ENCODE measurements at regions not wholly inside any gene's neighbourhood (a gene's known extent, or its start where the extent isn't known, plus 50 kb on each side); places are given as distances from the start of the nearest gene placed in this dataset.

- no peak for DNase-seq
Measured at GRCh38 chr11:11173316-11174025, 179.6 kb downstream of the CSNK2A3 start.

- DNase-seq: peak in 1 of 2 experiments; percentile 21
Measured at GRCh38 chr11:11171854-11172253, 181.2 kb downstream of the CSNK2A3 start.

GRCh38 chr11:11171285-11171684, 181.8 kb downstream of the CSNK2A3 start:
- DNase-seq: no peak

GRCh38 chr11:11170352-11171084, 182.5 kb downstream of the CSNK2A3 start:
- no peak for DNase-seq

GRCh38 chr11:11169715-11170351, 183.2 kb downstream of the CSNK2A3 start:
- no peak for DNase-seq

- no peak for DNase-seq
Measured at GRCh38 chr11:11167806-11168205, 185.2 kb downstream of the CSNK2A3 start.

- no peak for DNase-seq
Measured at GRCh38 chr11:11164334-11164690, 188.7 kb downstream of the CSNK2A3 start.

GRCh38 chr11:11163669-11164333, 189.2 kb downstream of the CSNK2A3 start:
- no peak for DNase-seq

- DNase-seq: no peak
Measured at GRCh38 chr11:11163236-11163635, 189.8 kb downstream of the CSNK2A3 start.

- DNase-seq: peak in 1 of 2 experiments; percentile 53
Measured at GRCh38 chr11:11157185-11157584, 195.9 kb downstream of the CSNK2A3 start.

GRCh38 chr11:11155962-11156815, 196.9 kb downstream of the CSNK2A3 start:
- DNase-seq: peak; percentile 38 to 43

GRCh38 chr11:11152877-11153276, 200.2 kb downstream of the CSNK2A3 start:
- DNase-seq: no peak

- DNase-seq: peak in 1 of 2 experiments; percentile 20
Measured at GRCh38 chr11:11149671-11150459, 203.2 kb downstream of the CSNK2A3 start.

- no peak for DNase-seq
Measured at GRCh38 chr11:11148596-11148995, 204.5 kb downstream of the CSNK2A3 start.

GRCh38 chr11:11148104-11148509, 204.9 kb downstream of the CSNK2A3 start:
- peak in 1 of 2 experiments; percentile 16 for DNase-seq

GRCh38 chr11:11146830-11147229, 206.2 kb downstream of the CSNK2A3 start:
- no peak for DNase-seq

- no peak for DNase-seq
Measured at GRCh38 chr11:11143849-11144248, 209.2 kb downstream of the CSNK2A3 start.

- DNase-seq: no peak
Measured at GRCh38 chr11:11142430-11142829, 210.6 kb downstream of the CSNK2A3 start.

GRCh38 chr11:11141065-11141464, 212.0 kb downstream of the CSNK2A3 start:
- DNase-seq: no peak

GRCh38 chr11:11140510-11140909, 212.5 kb downstream of the CSNK2A3 start:
- no peak for DNase-seq

GRCh38 chr11:11137339-11137738, 215.7 kb downstream of the CSNK2A3 start:
- no peak for DNase-seq

All from stimulated activated CD4-positive, alpha-beta T cell treated with anti-CD3 and anti-CD28 coated beads, Interleukin-4, amount 100 ng/mL, for 4 hours (primary cell).